ENCODE measurements at regions not wholly inside any gene's neighbourhood (a gene's known extent, or its start where the extent isn't known, plus 50 kb on each side); places are given as distances from the start of the nearest gene placed in this dataset.

DNA sequence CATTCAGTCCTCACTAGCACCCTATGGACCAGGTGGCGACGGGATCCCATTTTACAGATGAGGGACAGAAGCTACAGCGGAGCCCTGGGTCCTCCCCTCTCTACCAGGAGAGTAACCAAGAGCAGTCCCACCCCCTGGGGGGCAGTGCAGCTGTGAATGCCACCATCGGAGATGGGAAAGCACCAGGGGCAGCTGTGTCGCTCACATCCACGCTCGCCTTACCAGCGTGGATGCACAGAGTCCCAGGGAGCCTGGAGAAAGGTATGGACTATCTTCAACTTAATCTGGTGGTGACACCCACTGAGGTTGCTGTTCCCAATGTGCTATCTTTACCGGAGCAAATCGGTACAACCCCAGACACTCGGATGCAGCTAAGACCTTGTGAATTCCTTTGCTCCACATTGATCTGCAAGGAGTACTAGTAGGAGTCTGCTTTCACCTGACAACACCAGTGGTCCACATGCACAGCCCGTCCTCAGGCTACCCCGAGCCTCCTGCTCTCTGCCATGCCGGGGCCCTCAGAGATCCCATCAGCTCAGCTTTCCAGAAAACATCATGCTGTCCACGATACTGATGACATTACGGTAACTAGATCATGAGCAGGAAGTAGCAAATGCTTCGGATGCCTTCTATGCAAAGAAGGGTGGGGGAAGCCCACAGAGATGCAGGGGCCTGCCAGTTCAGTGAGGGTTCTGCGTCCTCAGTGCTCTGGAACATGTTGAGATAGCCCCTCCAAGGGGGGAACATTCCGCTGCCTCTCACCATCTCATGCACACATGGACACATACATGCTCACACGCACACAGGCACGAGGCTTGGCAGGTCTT is 126.0 kb downstream of the CTTN start:
- no peak for ATAC-seq
- Histone ChIP-seq H3K27me3 (ENCODE audit: control insufficient read depth in 2 of 2, insufficient read depth in 2 of 2, low read length in 2 of 2) (peaks cover 36 to 66% of the 10 kb centered on the region in 2 experiments), H3K4me2 (ENCODE audit: insufficient read depth, low read length) (no peak overlapping the region), H3K36me3 (ENCODE audit: control insufficient read depth, insufficient read depth, low read length) (no peaks in the 10 kb centered on the region), H3K4me3 (no peak overlapping the region), H3K9ac (ENCODE audit: insufficient read depth in 1 of 2, low read depth in 2 of 2, low read length in 2 of 2) (no peak overlapping the region), H3K9me3 (replicated peaks; ENCODE audit: control insufficient read depth, insufficient read depth, low read depth, low read length) (no peaks in the 10 kb centered on the region), H2AFZ (ENCODE audit: low read depth, low read length) (no peak overlapping the region), H3K9me1 (ENCODE audit: control insufficient read depth, insufficient read depth, low read length) (no peaks in the 10 kb centered on the region), H3K79me2 (ENCODE audit: control insufficient read depth, insufficient read depth, low read length) (no peaks in the 10 kb centered on the region), H3K27ac (ENCODE audit: extremely low read depth, low read depth, low read length) (no peak overlapping the region), H3K4me1 (replicated peaks in 1 of 2; ENCODE audit: control insufficient read depth in 2 of 2, insufficient read depth in 2 of 2, low read length in 2 of 2) (peaks cover 0 to 13% of the 10 kb centered on the region in 2 experiments; a peak in 2 of 5 replicates), H4K20me1 (replicated peaks; ENCODE audit: control insufficient read depth, insufficient read depth, low read length) (peaks cover 9% of the 10 kb centered on the region; the same call in 1 of the 2 replicates)
- TF ChIP-seq SMARCA5 (IDR thresholded peaks at IDR 0.05) (no peak), GTF2F1 (IDR thresholded peaks at IDR 0.05; ENCODE audit: low read depth, low read length) (no peak), BRF1 (IDR thresholded peaks at IDR 0.05; ENCODE audit: borderline replicate concordance, extremely low read depth, insufficient read length) (no peak), POLR2B (IDR thresholded peaks at IDR 0.05; ENCODE audit: low read depth, partially characterized antibody) (no peak), XRCC4 (IDR thresholded peaks at IDR 0.05; ENCODE audit: extremely low read depth, insufficient read depth, insufficient read length) (no peak), LARP7 (IDR thresholded peaks at IDR 0.05) (no peak), PTRF (tag; IDR thresholded peaks at IDR 0.05) (no peak), ELF1 (tag; IDR thresholded peaks at IDR 0.05) (no peak), ILF3 (IDR thresholded peaks at IDR 0.05; ENCODE audit: borderline replicate concordance) (no peak), KLF6 (CRISPR knock-in tag; IDR thresholded peaks at IDR 0.05; ENCODE audit: borderline replicate concordance) (no peak), CBFA2T2 (conservative IDR thresholded peaks at IDR 0.05) (no peak), MTA2 (IDR thresholded peaks at IDR 0.05; ENCODE audit: low read depth) (no peak), TCFL5 (CRISPR knock-in tag; conservative IDR thresholded peaks at IDR 0.05) (no peak), KLF13 (tag; IDR thresholded peaks at IDR 0.05; ENCODE audit: borderline replicate concordance, low read depth) (no peak), BDP1 (IDR thresholded peaks at IDR 0.05; ENCODE audit: insufficient read depth, insufficient read length) (no peak), ESRRA (IDR thresholded peaks at IDR 0.05; ENCODE audit: borderline replicate concordance, low read depth) (no peak), SMC3 (conservative IDR thresholded peaks at IDR 0.05; ENCODE audit: insufficient read depth, low read depth, low read length) (no peak)
- TF ChIP-seq, protein P1, sequence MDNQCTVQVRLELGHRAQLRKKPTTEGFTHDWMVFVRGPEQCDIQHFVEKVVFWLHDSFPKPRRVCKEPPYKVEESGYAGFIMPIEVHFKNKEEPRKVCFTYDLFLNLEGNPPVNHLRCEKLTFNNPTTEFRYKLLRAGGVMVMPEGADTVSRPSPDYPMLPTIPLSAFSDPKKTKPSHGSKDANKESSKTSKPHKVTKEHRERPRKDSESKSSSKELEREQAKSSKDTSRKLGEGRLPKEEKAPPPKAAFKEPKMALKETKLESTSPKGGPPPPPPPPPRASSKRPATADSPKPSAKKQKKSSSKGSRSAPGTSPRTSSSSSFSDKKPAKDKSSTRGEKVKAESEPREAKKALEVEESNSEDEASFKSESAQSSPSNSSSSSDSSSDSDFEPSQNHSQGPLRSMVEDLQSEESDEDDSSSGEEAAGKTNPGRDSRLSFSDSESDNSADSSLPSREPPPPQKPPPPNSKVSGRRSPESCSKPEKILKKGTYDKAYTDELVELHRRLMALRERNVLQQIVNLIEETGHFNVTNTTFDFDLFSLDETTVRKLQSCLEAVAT (IDR thresholded peaks at IDR 0.05): no peak
- TF ChIP-seq, protein P2, sequence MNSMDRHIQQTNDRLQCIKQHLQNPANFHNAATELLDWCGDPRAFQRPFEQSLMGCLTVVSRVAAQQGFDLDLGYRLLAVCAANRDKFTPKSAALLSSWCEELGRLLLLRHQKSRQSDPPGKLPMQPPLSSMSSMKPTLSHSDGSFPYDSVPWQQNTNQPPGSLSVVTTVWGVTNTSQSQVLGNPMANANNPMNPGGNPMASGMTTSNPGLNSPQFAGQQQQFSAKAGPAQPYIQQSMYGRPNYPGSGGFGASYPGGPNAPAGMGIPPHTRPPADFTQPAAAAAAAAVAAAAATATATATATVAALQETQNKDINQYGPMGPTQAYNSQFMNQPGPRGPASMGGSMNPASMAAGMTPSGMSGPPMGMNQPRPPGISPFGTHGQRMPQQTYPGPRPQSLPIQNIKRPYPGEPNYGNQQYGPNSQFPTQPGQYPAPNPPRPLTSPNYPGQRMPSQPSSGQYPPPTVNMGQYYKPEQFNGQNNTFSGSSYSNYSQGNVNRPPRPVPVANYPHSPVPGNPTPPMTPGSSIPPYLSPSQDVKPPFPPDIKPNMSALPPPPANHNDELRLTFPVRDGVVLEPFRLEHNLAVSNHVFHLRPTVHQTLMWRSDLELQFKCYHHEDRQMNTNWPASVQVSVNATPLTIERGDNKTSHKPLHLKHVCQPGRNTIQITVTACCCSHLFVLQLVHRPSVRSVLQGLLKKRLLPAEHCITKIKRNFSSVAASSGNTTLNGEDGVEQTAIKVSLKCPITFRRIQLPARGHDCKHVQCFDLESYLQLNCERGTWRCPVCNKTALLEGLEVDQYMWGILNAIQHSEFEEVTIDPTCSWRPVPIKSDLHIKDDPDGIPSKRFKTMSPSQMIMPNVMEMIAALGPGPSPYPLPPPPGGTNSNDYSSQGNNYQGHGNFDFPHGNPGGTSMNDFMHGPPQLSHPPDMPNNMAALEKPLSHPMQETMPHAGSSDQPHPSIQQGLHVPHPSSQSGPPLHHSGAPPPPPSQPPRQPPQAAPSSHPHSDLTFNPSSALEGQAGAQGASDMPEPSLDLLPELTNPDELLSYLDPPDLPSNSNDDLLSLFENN (IDR thresholded peaks at IDR 0.05; ENCODE audit: low read depth in 2 of 2, low read length in 2 of 2): no peak
- ChIA-PET CTCF (ENCODE audit: low intra/inter-chr PET ratio) (no interaction called here), POLR2A (no interaction called here)
- intact Hi-C loops (cut with micrococcal nuclease): no loop called here
- no peak for DNase-seq (ENCODE audit: extremely low read depth in 1 of 4, low spot score in 3 of 4)
- FAIRE-seq: no peak
- WGBS (ENCODE audit: insufficient coverage, low coverage, missing lambda C conversion rate): under 1% methylated on average over 21 of the region's 21 CpGs
- in situ Hi-C loops (cut with MboI): loop anchor here (25.0 kb wide), 1 partner anchor 538 kb away; no protein-coding TSS in a partner anchor
- BruUV-seq (replicated peaks): no TSS peak

Data from K562 (cell line).